Activated naive CD4-positive, alpha-beta T cell (primary cell): ENCODE measurements at regions not wholly inside any gene's neighbourhood (a gene's known extent, or its start where the extent isn't known, plus 50 kb on each side); places are given as distances from the start of the nearest gene placed in this dataset.
"Not testable (repeated sequence)": the region's sequence is repeated elsewhere in the genome, so short reads cannot be mapped to it uniquely, and the experiment has no call there.

Experiments used
- DNase-seq, 4 experiments: peaks; one replicate each; lab custom pipeline; 2025; lab: John Stamatoyannopoulos, UW

- DNase-seq = no peak
These were observed 117.7 kb downstream of the PCDH7 start for GRCh38 chr4:30837861-30838260.

- DNase-seq = no peak
These were observed 118.2 kb downstream of the PCDH7 start for GRCh38 chr4:30838331-30838730.

GRCh38 chr4:30839583-30840520 lies 119.7 kb downstream of the PCDH7 start:
- DNase-seq = no peak

GRCh38 chr4:30840571-30840970 lies 120.4 kb downstream of the PCDH7 start:
- DNase-seq = no peak

GRCh38 chr4:30842142-30842541 lies 122.0 kb downstream of the PCDH7 start:
- no peak for DNase-seq

GRCh38 chr4:30842689-30843088 lies 122.5 kb downstream of the PCDH7 start:
- no peak for DNase-seq

GRCh38 chr4:30844861-30845582 lies 124.9 kb downstream of the PCDH7 start:
- DNase-seq = no peak

- DNase-seq = no peak
These were observed 127.0 kb downstream of the PCDH7 start for GRCh38 chr4:30847167-30847566.

GRCh38 chr4:30847958-30848357 lies 127.8 kb downstream of the PCDH7 start:
- no peak for DNase-seq

GRCh38 chr4:30854531-30854930 lies 134.4 kb downstream of the PCDH7 start:
- DNase-seq = no peak

- DNase-seq = no peak
These were observed 135.1 kb downstream of the PCDH7 start for GRCh38 chr4:30855232-30855631.

- DNase-seq = no peak
These were observed 136.8 kb downstream of the PCDH7 start for GRCh38 chr4:30856795-30857564.

GRCh38 chr4:30860978-30861377 lies 140.8 kb downstream of the PCDH7 start:
- DNase-seq = no peak

GRCh38 chr4:30862196-30862595 lies 142.0 kb downstream of the PCDH7 start:
- no peak for DNase-seq

GRCh38 chr4:30863021-30863420 lies 142.9 kb downstream of the PCDH7 start:
- no peak for DNase-seq

- DNase-seq = no peak
These were observed 145.5 kb downstream of the PCDH7 start for GRCh38 chr4:30865691-30866090.

- no peak for DNase-seq
These were observed 146.2 kb downstream of the PCDH7 start for GRCh38 chr4:30866346-30866745.

- no peak for DNase-seq
These were observed 146.7 kb downstream of the PCDH7 start for GRCh38 chr4:30866907-30867306.

- DNase-seq = no peak
These were observed 147.3 kb downstream of the PCDH7 start for GRCh38 chr4:30867427-30867826.

GRCh38 chr4:30868111-30868895 lies 148.1 kb downstream of the PCDH7 start:
- DNase-seq = no peak

GRCh38 chr4:30869387-30869786 lies 149.2 kb downstream of the PCDH7 start:
- not testable (repeated sequence) for DNase-seq

GRCh38 chr4:30870513-30870912 lies 150.3 kb downstream of the PCDH7 start:
- DNase-seq = no peak
